ENCODE measurements at regions not wholly inside any gene's neighbourhood (a gene's known extent, or its start where the extent isn't known, plus 50 kb on each side); places are given as distances from the start of the nearest gene placed in this dataset.

DNA sequence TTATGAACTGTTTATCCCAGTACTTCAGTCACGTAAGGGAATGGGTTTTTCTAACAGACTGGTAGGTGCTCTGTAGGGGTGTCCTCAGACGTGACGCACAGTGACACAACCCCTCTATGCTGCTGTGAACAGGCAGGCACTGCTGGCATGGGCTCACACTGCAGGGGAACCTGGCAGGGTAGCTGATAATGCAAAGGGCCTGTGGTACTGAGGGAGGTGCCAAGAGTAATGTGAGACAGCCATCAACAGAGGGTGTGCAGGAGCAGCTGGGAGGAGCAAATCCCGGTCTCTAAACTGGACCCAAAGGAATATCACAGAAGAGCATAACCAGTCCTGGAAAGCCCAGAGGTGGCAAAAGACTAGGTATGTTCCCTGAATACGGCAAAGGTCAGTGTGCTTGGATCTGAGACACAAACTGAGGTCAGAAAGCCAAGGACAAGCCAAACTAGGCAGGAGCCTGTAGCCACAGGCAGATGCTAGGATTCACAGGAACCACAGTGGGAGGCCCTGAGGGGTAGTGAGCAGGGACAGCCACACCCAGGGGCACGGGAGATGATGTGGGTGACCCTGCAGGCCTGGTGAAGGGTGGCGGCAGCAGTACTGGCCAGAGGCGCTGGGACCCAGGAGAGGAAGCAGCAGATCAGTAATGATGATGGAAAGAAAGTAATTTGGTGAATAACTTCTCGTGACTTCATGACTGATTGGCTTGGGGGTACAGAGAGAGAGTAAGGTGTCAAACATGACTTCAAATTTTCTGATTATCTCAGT, 248.1 kb upstream of the CHRNA7 start:
- no peak for FAIRE-seq

DNA sequence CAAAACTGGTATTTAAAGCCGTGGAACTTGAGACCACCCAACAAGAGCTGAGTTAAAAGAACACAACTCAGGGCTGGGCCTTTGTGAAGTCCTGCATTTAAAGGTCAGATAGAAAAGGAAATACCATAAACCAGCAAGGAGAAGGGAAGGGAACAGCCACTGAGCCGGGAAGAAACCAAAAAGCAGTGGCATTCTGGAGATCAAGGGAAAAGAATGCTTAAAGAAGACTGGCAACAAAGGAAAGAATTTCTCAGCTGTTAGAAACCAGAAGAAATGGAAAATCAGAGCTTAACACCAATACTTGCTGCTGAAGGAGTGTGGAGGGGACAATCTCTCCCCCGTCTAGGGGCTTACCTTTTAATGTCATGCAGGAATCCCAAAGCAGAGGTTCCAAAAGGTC, 247.4 kb upstream of the CHRNA7 start:
- FAIRE-seq, result no peak

DNA sequence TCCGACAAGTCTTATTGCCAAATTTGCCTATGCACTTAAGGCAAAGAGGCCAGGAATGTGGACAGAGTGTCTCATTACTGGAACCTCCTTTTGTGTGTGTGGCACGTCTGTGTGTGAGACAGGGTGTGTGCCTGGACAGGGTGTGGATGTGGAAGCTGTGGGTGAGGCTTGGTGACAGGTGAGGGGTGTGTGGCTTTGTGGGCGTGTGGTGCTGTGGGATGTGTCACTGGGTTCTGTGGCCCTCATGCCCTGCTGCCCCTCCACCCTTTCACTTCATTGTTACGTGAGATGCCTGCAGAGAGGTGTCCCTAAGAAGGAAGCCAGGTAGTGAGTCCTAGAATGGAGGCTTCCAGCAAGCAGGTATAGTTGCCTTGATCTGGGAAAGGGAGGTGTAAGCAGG, 244.0 kb upstream of the CHRNA7 start:
- no peak for FAIRE-seq

DNA sequence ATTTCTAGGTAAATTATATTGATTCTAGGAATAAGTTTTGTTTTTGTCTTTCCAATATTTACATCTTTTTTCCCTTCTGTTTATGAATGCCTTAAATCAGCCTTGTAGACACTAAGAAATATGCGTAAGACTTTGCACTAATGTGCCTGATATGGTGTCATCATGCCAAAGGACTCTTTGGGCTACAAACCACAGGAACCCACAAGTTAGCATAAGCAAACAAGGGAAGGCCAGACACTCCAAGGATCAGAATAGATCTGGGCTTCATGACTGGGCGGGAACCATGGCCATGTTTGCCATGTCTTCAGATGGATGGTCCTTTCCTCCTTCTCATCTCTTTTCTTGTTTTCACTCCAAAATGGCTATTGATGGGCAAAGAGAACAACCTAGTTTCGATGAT, 242.2 kb upstream of the CHRNA7 start:
- no peak for FAIRE-seq

DNA sequence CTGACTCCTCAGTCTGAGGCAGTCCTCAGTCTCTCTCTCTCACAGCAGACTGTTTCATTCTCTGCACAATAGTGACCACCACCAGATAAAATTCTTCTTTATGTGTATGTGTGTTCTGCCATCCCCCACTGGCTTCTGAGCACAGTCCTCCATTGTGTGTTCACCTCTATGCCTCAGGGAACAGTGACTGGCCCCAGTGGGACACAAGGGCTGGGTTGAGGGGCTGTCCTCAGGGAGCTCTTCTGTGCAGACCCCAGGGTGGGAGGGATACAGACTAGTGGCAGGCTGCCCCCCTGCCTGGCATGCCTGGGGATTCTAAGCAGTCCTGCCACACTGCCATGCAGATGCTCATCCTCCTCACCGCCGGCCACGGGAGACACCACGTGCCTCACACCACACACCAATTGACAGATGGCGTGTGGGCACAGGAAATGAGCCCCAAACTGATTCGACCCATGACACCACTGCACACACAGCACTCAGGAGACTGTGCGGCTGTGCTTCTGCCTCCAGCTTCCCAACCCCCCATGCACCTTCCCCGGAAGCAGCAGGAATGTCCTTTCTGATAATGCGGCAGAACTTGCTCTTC, 237.6 kb upstream of the CHRNA7 start:
- no peak for FAIRE-seq

DNA sequence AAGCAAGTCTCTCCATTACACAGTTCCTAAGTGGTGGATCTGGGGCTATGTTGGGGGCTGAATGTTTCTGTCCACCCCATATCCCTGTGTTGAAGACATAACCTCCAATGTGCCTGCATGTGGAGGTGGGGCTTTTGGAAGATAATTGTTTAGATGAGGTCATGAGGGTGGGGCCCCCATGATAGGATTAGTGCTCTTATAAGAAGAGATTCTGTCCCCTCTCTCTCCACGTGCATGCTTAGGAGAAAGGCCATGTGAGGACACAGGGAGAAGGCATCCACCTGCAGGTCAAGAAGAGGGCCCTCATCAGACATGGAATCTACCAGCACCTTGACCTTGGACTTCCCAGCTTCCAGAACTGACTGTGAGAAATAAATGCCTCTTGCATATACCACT, 231.0 kb upstream of the CHRNA7 start:
- no peak for FAIRE-seq

DNA sequence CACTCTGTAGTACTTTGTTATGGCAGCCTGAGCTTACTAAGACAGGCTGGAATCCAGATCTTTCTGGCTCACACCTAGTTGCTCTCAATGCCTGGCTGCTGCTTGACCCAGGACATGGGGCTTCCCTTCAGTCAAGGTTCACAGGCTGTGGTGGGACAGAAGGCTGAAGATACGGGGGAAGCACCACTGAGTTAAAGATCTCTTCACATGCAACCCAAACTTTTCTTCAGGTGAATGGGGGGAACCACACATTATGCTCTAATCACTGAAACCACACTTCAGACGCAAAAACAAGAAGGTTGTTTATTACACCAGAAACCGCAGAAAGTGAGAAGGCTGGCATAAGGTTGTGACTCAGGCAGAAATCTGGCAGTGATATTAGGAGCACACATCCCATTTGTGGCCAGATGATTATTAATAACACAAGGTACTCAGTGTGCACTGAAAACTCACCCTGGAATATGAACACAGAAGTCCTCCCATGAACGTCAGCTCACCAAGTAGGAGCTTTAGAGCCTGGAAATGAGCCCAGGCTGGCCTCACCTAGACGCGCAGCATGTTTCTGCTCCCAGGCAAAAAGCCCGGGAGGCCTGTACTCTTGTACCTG, 230.5 kb upstream of the CHRNA7 start:
- FAIRE-seq, result no peak

DNA sequence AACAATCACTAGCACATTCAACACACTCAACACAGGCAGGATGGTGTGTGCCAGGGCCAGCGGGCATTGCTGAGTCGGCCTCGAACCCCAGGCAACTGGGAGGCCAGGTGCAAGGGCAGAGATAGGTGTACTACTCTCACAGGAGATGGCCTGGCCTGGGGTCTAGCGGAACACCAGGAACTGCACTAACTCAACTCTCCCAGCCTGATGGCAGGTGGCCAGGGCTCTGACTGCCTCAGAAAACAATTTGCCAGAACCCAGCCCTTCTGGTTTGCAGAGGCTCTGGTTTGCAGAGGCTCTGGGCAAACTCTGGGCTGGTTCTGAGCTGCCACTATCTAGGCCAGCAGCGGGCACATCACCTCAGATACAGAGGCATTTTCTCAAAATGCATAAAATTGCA, 229.2 kb upstream of the CHRNA7 start:
- FAIRE-seq, result no peak

DNA sequence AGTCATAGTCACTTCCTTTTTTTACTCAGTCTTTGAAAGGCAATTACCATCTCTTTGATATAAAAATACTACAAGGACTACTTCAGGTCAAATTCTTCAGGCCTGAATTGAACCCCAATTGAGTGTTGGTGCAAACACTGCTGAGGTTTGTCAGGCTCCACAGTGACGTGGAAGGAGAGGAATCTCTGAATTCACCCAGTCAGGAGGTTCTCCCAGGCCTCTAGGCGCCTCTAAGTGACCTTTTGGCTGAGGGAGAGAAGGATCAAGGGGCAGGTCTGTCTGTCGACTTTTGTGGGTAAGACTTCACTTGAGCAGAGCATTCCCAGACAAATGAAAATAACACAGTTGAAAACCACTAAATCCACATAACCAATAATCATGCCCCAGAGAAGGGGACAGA, 227.6 kb upstream of the CHRNA7 start:
- no peak for FAIRE-seq

DNA sequence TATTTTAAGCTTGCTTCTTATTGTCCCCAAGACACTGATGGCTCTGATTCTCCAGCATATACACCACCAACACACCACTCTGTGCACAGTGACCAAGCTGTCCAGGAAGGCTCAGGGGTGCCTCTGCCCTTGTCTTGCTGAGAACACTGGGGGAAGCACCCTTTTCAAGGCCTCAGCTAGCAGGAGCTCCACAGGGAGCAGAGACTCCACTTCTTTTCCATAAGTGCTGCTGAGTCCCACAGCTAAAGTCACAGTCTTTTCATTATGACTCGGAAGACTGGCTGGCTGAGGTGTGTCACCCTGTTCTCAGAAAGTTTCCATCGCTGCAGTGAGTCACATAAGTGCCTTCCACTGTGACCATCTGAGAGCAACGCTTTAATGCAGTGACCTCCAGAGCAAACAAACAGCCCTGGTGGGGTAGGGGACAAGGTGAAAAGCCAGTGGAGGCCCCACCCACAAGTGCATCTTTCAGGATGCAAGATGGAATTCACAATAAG, 226.9 kb upstream of the CHRNA7 start:
- no peak for FAIRE-seq

DNA sequence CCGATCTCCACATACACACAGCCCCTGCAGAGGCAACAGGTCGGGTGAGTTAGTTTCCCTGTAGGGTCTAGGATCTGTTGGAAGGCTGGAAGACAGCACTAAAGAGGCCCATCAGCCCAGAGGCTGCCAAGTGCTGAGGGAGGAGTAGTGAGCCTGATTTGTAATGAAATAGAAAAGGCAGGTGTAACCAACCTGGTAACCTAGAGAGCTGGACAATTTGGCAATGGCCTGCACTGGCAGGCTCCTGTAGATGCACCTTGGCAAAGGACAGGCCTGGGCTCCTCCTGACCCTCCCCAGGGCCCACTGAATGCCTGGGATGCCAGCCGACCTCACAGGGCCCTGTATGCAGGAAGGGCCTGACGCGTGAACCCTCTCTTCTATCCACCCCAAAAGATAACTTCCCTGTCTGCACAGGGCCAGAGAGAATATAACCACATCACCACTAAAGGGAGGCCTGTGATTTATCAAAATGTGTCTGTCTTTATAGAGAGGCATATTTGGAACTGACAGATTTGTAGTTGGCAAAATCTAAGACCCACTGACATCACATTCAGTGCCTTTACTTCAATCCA, 225.1 kb upstream of the CHRNA7 start:
- no peak for FAIRE-seq

DNA sequence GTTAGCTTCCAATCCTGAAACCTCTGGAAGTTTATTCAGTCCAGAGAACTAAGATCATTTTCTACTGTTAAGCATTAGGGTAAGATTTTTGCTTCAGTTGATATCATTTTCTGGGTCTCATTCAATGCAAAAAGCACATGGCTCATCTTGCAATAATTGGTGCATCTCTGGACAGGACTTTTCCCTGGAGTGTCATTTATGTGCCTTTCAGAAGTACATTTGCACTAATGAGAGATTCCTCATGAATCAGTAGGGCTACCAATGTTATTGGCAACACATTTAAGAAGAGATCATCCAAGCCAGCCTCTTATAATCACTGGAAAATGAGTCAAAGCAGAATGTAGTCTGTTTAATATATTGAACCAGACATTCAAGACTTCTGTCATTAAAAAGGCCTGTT, 224.2 kb upstream of the CHRNA7 start:
- FAIRE-seq, result no peak

DNA sequence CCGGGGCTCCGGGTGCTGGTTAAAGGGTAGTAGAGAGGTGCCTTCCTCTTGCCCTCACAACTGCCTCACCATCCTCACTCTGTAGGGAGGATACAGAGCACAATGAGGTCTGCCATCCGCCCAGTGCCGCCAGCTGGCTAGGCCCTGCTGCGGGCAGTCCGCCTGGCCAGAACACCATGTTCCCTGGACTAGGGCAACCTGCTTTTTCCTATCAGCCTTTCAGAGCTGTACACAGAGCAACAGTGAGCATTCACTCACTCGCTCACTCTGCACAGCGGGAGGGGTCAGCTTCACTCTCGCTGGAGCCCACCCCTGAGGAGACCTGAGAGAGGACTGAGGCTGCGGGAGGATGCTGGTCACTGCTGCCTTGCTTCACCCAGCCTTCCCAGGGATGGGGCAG, 218.7 kb upstream of the CHRNA7 start:
- no peak for FAIRE-seq

DNA sequence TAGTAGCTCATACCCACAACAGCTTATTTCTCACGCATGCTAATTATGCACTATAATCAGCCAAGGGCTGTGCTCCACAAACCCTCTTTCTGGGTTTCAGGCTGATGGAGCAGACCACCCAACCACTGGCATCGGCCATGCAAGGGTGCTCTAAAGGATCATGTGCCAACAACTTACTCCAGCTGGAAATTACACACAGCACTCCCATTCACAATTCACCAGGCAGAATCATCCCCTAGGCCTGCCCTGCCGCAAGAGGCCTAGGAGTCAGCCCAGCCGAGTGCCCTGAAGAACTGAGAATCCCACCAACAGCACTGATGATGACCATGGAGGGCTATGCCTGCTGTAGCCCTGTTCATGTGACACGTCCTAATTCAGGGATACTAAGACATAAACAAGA, 216.2 kb upstream of the CHRNA7 start:
- FAIRE-seq, result no peak

DNA sequence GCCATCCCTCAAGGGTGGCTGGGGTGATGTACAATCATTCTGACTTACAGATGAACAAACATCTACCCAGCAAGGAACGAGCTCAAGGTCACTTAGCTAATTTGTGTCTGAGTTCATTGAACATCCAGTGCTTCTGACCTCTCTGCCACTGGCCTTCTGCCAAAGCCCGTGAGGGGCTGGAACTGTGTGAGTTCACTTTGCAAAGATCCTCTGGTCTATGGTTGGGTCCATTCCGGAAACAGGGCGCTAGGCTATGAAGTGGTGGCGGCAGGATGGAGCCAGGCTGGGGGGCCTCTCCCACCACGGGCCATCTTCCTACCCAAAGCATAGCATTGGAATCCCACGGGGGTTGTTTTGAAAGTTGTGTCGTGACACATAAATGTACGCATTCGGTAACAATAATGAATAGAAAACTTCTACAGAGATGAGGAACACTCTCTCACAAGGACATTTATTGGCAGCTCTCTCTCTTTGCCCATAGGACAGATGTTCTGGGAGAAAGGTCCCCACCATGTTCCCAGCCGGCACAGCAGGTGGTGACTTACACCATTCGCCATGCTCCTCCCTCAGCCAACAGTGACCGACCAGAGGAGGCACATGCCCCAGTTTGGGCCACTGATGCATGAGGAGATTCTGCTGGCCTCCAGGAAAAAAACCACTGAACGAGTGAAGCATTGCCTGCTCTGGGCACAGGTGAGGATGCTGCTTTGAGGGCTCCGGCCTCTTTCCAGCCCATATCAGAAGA, 214.7 kb upstream of the CHRNA7 start:
- no peak for FAIRE-seq

DNA sequence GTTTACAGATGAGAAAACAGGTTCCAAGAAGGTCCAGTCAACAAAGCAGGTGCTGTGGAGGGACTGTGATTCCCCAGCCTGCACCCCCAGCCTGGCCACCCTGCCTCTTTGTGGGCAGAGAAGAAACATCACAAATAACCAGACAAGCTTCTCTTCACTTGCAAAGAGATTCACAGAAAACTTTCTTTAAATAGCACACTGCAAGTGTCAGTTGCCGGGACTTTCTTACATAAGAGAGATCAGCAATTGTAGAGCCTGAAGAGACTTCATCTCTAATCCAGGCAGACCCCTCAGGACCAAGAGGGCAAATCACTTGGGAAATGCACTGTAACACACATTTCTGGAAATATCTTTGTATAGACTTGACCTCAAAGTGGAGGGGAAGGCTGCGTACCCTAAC, 207.9 kb upstream of the CHRNA7 start:
- no peak for FAIRE-seq

DNA sequence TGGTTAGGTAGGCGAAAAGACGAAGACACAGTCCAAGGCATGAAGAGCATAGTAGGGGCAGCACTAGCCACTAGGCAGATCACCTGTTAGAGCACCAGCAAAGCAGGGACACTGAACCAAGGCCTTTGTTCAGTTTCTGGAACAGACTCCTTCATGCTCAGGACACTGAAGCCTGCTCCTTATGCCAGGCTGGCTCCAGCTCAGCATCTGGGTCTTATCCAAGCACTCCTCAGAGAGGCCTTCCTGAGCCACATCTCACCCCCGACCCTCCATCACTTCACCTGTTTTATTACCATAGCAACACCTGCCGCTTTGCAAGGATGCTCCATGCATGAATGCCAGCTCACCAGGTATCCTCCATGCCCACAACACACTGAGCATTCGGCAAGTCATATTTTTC, 206.3 kb upstream of the CHRNA7 start:
- FAIRE-seq, result no peak

DNA sequence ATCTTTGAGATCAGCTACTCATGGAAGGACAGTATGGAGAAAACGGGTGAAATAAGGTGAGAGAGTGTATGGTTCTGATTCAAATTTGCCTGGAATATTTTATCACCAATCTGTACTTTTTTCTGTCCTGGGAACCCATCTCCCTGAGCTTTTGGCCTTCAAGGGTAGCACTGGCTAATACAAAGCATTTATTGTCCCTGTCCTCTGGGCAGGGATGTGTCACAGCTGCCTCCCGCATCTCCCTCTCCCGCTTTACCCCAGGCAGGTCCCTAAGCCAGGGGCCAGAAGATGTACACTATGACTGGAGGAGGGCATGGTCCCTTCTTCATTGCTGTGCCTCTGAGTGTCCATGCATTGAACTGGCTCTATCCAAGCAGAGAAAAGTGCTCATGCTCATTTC, 201.7 kb upstream of the CHRNA7 start:
- FAIRE-seq, result no peak

DNA sequence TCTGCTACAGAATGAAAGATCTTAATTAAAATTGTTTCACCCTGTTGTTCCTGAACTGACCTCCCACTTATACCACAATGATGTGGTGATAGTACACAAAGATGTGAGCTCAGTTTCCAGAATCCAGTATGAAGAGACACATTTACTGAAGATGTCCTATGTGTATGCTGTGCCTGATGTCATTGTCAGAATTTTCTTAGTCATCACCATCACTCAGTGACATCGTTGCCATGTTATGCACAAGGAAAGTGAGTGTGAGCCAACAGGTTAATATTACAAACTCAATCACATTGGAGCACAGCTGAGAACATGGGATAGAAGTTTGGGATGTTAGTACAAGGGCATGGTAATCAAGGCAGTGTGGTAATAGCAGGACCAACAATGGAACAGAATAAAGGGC, 199.7 kb upstream of the CHRNA7 start:
- no peak for FAIRE-seq

DNA sequence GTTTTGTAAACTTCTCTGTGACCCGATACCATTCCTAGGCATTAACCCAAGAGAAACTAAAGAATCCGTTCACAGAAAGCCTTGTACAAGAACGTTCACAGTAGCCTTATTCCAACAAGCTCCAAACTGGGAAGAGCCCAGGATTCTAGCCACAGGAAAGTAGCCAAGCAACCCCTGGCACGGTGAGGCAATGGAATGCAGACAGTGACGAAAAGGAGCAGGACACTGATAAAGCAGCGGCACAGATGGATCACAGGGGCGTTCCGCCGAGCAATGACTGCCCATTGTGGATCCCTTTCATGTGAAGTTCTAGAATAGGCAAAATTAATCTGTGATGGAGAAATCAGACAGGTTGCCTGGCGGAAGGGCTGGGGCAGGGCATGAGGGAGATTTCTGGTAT, 198.7 kb upstream of the CHRNA7 start:
- FAIRE-seq, result no peak

DNA sequence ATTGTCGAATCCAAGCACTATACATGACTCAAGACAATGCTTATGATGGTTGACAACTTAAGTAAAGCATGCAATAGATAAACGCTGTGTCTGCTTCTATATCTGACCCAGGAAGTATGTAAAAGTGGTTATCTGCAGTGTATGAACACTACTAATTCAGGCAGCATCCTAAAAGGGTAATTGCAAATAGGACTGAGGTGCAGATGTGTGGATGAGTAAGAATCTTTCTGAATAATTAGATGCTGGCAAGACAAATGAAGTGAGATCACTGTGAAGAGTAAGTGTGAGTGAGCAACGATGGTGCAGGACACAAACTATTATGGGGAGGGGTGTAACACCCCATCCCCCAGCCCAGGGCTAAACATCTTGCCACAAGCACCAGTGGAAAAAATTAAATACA, 195.7 kb upstream of the CHRNA7 start:
- FAIRE-seq, result no peak

DNA sequence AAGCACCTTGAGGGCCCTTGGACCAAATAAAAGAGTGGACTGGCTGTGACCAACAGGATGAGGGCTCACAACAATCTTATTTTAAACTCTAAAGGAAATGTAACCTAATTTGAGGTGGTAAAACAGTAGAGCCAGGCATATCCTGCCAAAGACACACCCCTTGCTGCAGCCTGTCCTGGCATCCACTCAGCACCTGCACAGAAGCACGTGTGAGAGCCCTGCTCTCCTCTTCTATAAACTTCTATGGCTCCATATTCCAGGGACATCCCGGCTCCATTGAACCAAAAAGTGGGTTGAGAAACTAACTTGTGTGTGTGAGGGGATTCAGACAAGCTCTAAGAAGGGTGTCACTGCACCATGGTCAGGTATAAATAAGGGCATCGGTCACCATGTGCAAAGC, 190.9 kb upstream of the CHRNA7 start:
- FAIRE-seq, result no peak

DNA sequence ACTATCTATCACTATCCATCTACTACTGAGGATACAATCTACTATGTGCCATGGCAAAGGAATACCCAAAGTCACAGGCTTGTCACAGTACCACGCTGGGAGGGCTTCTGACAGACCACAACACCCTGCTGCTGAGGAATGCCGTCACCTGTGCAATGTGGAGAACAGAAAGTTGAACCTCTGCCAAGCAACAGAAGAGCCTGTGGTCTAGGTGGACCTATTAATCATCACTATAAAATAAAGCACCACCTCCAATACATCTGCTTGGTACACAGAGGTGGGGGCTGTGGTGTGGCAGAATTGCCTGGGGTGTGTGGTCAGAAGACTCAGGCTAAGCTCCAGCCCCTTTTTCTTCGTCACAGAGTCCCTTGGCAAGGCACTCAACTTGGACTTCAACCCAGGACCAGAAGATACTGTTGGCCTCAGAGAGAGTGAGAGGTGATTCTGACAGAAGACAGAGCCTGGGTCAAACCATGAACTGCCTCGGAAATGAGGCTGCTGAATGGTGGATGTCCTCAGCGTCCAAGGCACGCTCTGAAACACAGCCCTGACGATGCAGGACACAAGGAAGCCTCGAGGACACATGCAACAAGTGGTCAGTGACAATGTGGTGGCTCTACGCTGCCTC, 189.4 kb upstream of the CHRNA7 start:
- no peak for FAIRE-seq

Measured in islet of Langerhans (tissue), 1 donor.